PFSK-1 (cell line): ENCODE measurements at regions not wholly inside any gene's neighbourhood (a gene's known extent, or its start where the extent isn't known, plus 50 kb on each side); places are given as distances from the start of the nearest gene placed in this dataset.

Experiments used
- POLR2AphosphoS5 ChIP-seq: IDR thresholded peaks from 2 replicates; pipeline ENCODE4 v1.6.1; 2012; ENCODE audit warnings: low read depth, mild to moderate bottlenecking, control low read depth, low read length, moderate library complexity
- REST ChIP-seq, 2 experiments: IDR thresholded peaks; 2 replicates each; pipeline versions ENCODE4 v1.6.1 to v1.8.0; 2011 to 2012; ENCODE audit warnings: low read depth in 2 of 2, low read length in 2 of 2, control low read depth in 1 of 2, inconsistent platforms in 1 of 2, mild to moderate bottlenecking in 1 of 2, moderate library complexity in 1 of 2; ENCODE audit not compliant: insufficient read depth in 1 of 2
- TAF1 ChIP-seq: IDR thresholded peaks from 2 replicates; pipeline ENCODE4 v1.6.1; 2012; ENCODE audit warnings: low read length, control low read depth, borderline replicate concordance; ENCODE audit not compliant: insufficient read depth

- TF ChIP-seq REST (IDR thresholded peaks at IDR 0.05; ENCODE audit: insufficient read depth in 1 of 2, low read depth in 2 of 2, low read length in 2 of 2) (no peak), POLR2AphosphoS5 (no peak), TAF1 (no peak)
Observed at GRCh38 chr20:40341561-40341960, 347.5 kb downstream of the MAFB start.
